ES-I3 (cell line): ENCODE measurements at regions not wholly inside any gene's neighbourhood (a gene's known extent, or its start where the extent isn't known, plus 50 kb on each side); places are given as distances from the start of the nearest gene placed in this dataset.

Source experiments
- H3K36me3 ChIP-seq: 2 replicates; pipeline ENCODE4 v1.6.1; 2013; ENCODE audit warnings: mild to moderate bottlenecking, low read length, control low read depth, moderate library complexity; ENCODE audit not compliant: insufficient read depth
- H3K4me1 ChIP-seq: 2 replicates; pipeline ENCODE4 v1.6.1; 2013; ENCODE audit warnings: mild to moderate bottlenecking, control low read depth, low read length; ENCODE audit not compliant: insufficient read depth
- H3K9ac ChIP-seq: 2 replicates; pipeline ENCODE4 v1.6.1; 2013; ENCODE audit warnings: low read depth, mild to moderate bottlenecking, low read length, moderate library complexity
- H3K9me3 ChIP-seq: 2 replicates; pipeline ENCODE4 v1.6.1; 2013; ENCODE audit warnings: mild to moderate bottlenecking, low read length, moderate library complexity; ENCODE audit not compliant: control insufficient read depth, insufficient read depth

GRCh38 chr13:109529964-109530363 lies 256.4 kb downstream of the IRS2 start:
- H3K36me3 ChIP-seq, result no peaks in the 10 kb centered on the region
- H3K9me3 ChIP-seq, result no peaks in the 10 kb centered on the region; the same call in none of the 2 replicates
- no peak overlapping the region for H3K9ac ChIP-seq
- H3K4me1 ChIP-seq, result no peaks in the 10 kb centered on the region

GRCh38 chr13:109521719-109522118 lies 264.7 kb downstream of the IRS2 start:
- no peaks in the 10 kb centered on the region for H3K36me3 ChIP-seq
- no peaks in the 10 kb centered on the region for H3K4me1 ChIP-seq
- no peak overlapping the region for H3K9ac ChIP-seq
- no peaks in the 10 kb centered on the region for H3K9me3 ChIP-seq

GRCh38 chr13:109517517-109517916 lies 268.9 kb downstream of the IRS2 start:
- Histone ChIP-seq H3K4me1 (no peaks in the 10 kb centered on the region), H3K9ac (no peak overlapping the region), H3K9me3 (no peaks in the 10 kb centered on the region)

GRCh38 chr13:109516186-109516585 lies 270.2 kb downstream of the IRS2 start:
- Histone ChIP-seq H3K36me3 (no peaks in the 10 kb centered on the region), H3K4me1 (no peaks in the 10 kb centered on the region)

More at GRCh38 chr13:109517517-109517916, 268.9 kb downstream of the IRS2 start:
- H3K36me3 ChIP-seq, result no peaks in the 10 kb centered on the region

GRCh38 chr13:109510013-109510412 lies 276.4 kb downstream of the IRS2 start:
- Histone ChIP-seq H3K4me1 (no peaks in the 10 kb centered on the region), H3K9ac (no peak overlapping the region), H3K9me3 (no peaks in the 10 kb centered on the region), H3K36me3 (no peaks in the 10 kb centered on the region)

More at GRCh38 chr13:109516186-109516585, 270.2 kb downstream of the IRS2 start:
- Histone ChIP-seq H3K9me3 (no peaks in the 10 kb centered on the region), H3K9ac (no peak overlapping the region)

- no peaks in the 10 kb centered on the region for H3K9me3 ChIP-seq
- H3K4me1 ChIP-seq, result no peaks in the 10 kb centered on the region
- no peaks in the 10 kb centered on the region for H3K36me3 ChIP-seq
- no peak overlapping the region for H3K9ac ChIP-seq
Observed at GRCh38 chr13:109509154-109509900, 277.1 kb downstream of the IRS2 start.

- Histone ChIP-seq H3K9ac (no peak overlapping the region), H3K4me1 (no peaks in the 10 kb centered on the region), H3K9me3 (no peaks in the 10 kb centered on the region), H3K36me3 (no peaks in the 10 kb centered on the region)
Observed at GRCh38 chr13:109500146-109500773, 286.1 kb downstream of the IRS2 start.

GRCh38 chr13:109497917-109498316 lies 288.5 kb downstream of the IRS2 start:
- Histone ChIP-seq H3K36me3 (no peaks in the 10 kb centered on the region), H3K4me1 (no peaks in the 10 kb centered on the region), H3K9me3 (no peaks in the 10 kb centered on the region), H3K9ac (no peak overlapping the region)

- no peaks in the 10 kb centered on the region for H3K36me3 ChIP-seq
- no peaks in the 10 kb centered on the region for H3K4me1 ChIP-seq
- no peaks in the 10 kb centered on the region for H3K9me3 ChIP-seq
- no peak overlapping the region for H3K9ac ChIP-seq
Observed at GRCh38 chr13:109496216-109496615, 290.2 kb downstream of the IRS2 start.

- Histone ChIP-seq H3K4me1 (no peaks in the 10 kb centered on the region), H3K9me3 (no peaks in the 10 kb centered on the region), H3K9ac (no peak overlapping the region), H3K36me3 (no peaks in the 10 kb centered on the region)
Observed at GRCh38 chr13:109494925-109495369, 291.4 kb downstream of the IRS2 start.

GRCh38 chr13:109485136-109485794 lies 301.1 kb downstream of the IRS2 start:
- no peak overlapping the region for H3K9ac ChIP-seq
- no peaks in the 10 kb centered on the region for H3K4me1 ChIP-seq
- no peaks in the 10 kb centered on the region for H3K9me3 ChIP-seq
- H3K36me3 ChIP-seq, result no peaks in the 10 kb centered on the region

- Histone ChIP-seq H3K4me1 (no peaks in the 10 kb centered on the region), H3K9me3 (no peaks in the 10 kb centered on the region), H3K36me3 (no peaks in the 10 kb centered on the region), H3K9ac (no peak overlapping the region)
Observed at GRCh38 chr13:109483284-109483683, 303.1 kb downstream of the IRS2 start.

- Histone ChIP-seq H3K36me3 (no peaks in the 10 kb centered on the region), H3K9ac (no peak overlapping the region), H3K9me3 (no peaks in the 10 kb centered on the region), H3K4me1 (no peaks in the 10 kb centered on the region)
Observed at GRCh38 chr13:109481040-109481439, 305.3 kb downstream of the IRS2 start.

GRCh38 chr13:109480011-109480955 lies 306.1 kb downstream of the IRS2 start:
- no peak overlapping the region for H3K9ac ChIP-seq
- H3K9me3 ChIP-seq, result no peaks in the 10 kb centered on the region
- H3K36me3 ChIP-seq, result no peaks in the 10 kb centered on the region
- H3K4me1 ChIP-seq, result no peaks in the 10 kb centered on the region
